HG03575 (cell line): ENCODE measurements at regions not wholly inside any gene's neighbourhood (a gene's known extent, or its start where the extent isn't known, plus 50 kb on each side); places are given as distances from the start of the nearest gene placed in this dataset.
"Not testable (repeated sequence)": the region's sequence is repeated elsewhere in the genome, so short reads cannot be mapped to it uniquely, and the experiment has no call there.

Source experiments
- ATAC-seq: cut with Tn5 transposase; IDR thresholded peaks from one replicate; pipeline ENCODE4 v1.9.1; 2021; ENCODE audit not compliant: unreplicated experiment, insufficient number of reproducible peaks, low FRiP score; ENCODE audit errors: extremely low read depth

DNA sequence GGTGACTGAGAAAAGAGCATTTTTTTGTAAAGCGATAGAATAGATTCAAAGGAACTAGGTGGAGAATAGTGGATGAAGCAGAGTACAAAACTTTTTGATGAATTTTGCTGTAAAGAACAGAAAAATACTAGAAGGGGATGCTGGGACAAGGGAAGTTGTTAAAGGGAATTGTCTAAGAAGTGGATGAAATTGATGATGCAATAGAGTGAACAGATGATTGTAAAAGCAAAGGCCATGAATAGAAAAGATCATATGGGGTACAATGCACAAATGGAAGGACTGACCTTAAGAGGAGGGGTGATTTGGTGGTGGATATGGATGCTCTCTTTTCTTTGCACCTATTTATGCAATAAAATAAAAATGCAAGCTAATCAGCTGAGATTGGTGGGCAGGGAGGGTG lies 262.7 kb upstream of the MAD2L1 start:
- no peak for ATAC-seq

DNA sequence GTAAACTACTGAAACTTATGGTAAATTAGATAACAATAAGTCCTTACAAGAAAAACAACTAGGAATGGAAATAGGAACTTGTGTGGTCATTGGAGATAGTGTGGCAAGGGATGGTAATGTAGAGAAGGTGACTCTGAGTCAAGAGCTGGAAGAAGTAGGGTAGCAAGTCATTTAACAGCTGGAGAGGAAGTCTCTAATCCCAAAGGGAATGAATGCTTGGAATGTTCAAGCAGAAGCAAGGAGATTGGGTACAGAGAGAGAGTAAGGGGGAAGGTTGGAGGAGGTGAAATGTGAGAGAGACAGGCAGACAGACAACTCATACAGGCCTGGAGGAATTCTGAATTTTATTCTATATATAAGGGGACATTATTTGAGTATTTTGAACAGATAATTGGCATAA lies 260.6 kb upstream of the MAD2L1 start:
- no peak for ATAC-seq

DNA sequence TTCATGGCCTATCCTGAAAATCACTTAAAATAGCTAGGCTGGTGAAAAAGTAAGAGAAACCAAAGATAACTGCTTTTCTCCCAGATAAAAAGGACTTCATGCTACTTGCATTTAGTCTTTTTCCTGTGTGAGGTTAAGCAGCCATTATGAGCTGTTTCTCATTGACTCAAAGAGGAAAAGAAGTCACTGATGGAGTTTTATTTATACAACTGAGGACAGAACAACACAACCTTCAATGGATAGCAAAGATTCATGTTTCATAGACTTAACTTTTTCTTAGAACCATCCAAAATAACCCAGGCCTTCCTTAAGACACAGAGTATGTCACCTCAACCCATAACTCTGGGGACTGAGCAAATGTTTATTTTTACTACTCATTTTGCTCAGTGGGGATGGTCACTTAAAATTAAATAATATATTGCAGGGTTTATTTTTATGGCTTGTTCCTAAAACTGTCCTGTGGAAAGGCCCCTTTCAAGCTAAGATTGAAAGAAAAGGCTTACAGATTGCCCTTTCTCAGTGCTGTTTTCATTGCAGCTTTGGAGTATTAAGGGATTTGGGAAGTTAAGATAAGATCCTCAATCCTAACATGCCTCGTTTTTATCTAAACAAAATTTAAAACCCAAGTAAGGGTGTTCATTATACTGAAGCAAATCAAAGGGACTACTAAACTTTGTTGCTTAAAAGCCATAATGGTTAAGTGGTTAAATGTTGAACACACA lies 252.6 kb upstream of the MAD2L1 start:
- no peak for ATAC-seq

DNA sequence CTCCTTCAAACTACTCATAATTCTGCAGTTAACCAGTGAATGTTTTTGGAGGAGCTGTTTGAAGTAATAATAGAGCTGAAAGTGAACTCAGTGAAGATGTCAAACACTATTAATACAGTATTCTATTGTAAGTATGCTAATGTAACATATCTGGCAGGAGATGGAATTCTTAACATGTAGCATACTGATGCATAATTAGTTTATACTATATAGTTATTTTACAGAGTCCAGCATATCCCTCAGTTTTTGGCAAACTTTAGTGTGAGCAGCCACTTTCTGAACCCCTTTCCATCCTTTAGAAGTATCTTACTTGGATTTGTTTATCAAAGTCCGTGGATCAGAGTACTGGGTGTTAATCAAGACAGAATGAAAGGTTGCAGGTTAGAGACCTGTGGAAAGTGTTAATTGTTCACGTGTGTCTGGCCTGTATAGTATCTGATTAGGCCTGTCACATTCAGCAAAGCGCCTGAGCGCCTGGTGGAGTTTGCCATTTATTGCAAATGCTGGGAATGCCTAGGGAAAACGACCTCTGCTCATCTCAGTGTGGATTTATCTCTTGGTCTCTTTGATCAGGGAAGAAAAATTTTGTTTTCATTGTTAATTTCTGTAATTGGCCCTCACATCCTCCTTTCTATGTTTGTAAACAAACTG lies 251.7 kb upstream of the MAD2L1 start:
- no peak for ATAC-seq

DNA sequence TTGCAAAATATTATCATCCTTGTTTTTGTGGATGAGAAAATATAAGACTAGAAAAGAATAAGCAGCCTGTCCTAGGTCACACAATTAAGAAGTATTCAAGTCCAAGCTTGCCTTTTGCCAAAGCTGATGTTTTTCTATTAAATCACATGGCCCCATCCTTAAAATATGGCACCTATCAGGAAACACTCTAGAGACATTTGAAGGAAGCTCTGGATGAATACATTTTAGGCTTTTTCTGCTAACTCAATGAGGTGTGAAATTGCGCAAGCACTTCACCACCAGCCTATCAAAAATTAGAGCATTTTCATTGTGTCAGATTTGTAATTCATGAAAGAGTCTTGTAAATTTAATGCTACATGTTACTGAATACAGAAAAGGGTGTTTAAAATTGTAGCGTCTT lies 251.1 kb upstream of the MAD2L1 start:
- ATAC-seq, result no peak

DNA sequence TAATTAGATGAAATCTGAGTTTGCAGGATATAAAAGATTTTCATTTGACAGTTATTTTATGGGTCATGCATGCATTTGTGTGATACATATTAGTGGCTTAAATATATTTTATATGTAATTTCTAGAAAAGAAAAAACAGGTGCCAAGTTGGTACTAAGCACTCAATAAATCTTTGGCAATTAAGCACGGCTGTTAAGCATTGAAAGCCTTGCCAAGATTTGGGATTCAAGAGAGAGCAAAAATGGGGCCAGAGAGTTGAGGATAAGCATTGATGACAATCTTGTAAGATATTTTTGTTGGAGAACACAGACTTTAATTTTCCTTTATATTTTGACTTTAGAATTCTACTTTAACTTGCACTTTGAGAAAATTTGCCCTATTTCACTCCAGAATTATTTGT lies 249.8 kb upstream of the MAD2L1 start:
- no peak for ATAC-seq

DNA sequence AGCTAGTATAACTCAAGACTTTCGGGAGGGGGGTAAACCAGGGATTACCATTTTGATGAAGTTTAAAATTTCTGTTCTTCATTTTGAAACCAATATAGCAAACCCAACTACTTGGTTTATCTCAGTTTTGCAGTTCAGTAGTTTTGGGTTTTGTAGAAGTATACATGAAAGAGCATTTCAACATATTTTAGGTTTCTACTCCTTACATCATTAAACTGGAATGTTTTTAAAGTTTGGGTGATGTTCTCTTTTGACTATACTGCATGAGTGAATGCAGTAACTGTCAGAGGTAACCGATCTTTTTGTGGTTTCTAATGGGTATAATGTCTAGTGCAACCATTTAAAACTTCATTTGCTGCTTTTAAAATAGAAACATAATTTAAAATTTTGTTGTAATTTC lies 248.3 kb upstream of the MAD2L1 start:
- ATAC-seq, result no peak

DNA sequence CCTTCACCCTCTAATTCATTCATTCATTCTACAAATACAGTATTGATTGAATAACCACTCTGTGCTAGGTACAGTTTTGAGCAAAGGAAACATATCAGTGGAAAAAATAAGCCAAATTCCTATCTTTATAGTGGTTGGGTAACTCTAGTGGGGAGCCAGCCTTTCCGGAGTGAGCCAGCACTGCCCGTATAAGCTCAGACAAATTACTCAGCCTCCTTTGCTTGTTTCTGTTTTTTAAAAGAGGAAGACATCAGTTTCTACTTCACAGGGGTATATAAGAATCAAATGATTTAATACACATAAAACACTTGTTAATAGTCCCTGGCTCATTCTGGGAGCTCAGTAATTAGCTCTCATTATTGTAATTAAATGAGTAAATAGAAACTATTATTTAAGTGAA lies 238.2 kb upstream of the MAD2L1 start:
- ATAC-seq, result no peak

DNA sequence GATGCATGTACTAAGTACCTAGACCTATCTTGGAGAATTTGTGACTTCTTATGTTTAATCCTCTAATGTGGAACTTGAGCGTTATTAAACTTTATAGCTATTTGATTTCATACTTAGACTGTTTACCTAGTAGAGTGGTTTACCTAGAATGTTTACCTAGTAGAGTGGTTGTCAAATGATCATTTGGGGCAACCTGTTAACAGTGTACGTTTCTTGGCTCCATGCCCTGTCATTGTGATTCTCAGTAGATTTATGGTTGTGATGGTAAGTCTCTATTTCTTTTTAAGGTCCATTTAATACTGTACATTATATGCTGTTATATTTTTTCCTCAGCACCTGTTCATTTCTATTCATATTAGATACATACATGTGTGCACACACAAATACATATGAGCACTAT lies 233.0 kb upstream of the MAD2L1 start:
- ATAC-seq, result no peak

DNA sequence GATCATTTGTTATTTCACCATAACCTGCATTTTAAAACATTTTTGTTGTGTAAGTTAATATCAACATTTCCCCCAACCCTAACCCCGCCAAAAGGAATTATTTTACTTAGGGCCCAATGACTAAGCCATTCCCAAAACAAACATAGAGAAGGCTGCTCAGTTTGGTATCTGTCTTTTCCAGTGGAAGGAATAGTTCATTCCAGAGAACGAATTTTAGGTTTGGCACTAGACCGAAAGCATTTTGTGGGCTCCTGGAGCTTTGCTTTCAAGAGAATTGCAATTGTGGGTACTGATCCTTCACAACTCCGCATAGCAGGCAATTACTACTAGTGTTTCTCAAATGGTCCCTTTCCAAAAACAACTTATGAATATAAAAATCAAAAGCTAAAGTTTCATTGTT lies 226.7 kb upstream of the MAD2L1 start:
- no peak for ATAC-seq

DNA sequence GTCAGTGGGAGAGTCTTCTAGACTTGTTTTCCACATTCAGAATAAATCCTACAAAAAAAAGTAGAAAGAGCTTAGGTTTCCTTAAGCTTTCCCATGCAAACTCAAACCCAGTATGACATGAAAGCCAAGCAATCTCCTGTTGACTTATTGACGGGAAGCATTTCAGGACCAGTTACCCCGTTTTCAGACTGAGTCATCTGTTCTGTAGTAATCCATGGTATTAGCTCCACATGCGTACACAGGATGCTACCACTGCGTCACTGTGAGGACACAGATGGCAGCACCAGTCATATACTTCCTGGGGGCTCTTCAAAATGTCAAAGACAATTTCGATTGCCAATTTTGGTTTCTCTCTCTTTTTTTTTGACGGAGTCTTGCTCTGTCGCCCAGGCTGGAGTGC lies 224.9 kb upstream of the MAD2L1 start:
- ATAC-seq, result no peak

DNA sequence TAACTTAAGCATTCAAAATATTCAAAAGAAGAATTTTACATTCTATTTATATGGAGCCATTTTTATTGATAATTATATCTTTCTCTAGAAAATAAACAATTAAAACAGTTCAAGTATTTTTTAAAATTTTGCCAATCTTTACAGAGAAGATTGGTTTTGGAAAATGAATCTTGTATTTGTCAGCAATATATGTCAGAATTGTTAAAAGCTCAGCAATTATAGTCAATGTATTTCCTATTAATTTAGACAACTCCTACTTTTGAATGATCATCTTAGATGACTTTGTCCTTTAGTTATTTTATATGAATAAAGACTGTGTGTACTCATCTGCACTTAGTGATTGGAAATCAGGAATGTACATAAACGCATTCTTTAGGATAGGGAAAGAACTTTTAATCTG lies 223.9 kb upstream of the MAD2L1 start:
- ATAC-seq, result no peak

DNA sequence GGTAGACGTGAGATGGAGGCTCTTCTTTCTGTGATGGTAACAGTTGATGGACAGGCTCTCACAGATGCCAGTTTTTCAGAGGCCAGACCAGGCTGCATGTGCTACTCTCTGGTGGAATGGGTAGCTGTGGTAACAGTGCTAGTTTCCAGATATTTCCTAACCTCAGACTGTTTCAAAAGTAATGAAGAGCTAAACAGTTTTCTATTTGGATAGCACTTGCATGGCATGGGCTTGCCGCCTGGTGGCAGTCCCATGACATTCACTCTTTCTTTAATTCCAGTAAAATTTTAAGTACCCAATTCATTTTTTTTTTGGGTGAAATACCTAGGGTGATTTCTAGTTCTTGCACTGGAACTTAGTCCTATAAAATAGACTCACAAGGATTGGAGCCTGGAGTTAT lies 220.2 kb upstream of the MAD2L1 start:
- ATAC-seq, result no peak

DNA sequence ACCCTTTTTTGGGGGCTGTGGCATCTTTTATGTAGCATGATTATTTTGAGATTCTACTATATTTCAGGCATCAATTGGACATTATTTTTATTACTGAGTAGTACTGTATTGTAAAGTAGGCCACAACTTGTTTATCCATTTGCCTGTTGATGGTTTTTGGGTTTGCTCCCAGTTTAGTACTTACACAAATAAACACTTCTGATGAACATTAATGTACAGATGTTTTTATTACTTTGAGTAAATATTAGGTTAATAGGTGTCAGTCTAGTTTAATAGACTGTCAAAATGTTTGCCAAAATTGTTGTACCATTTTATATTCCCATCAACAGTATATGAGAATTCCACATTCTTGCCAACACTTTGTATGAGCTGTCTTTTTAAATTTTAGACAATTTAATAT lies 214.9 kb upstream of the MAD2L1 start:
- ATAC-seq, result no peak

DNA sequence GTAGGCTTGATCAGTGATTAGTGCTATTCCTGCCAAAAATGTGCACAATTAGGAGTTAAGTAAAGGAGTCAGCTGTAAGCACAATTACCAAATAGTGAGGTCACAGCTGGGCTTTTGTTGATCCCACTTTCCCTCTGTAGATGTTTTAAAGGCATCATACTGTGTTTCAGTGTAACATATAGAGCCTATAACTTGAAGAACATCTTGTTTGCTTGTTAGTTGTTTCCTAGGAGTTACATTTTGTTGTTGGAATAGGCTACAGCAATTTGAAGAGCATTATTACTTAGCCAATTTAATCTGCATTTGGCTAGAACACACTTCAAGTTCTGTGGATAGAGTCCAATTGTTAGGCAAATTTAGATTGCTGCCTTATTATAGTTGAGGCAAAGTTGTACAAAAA lies 210.7 kb upstream of the MAD2L1 start:
- ATAC-seq, result no peak

DNA sequence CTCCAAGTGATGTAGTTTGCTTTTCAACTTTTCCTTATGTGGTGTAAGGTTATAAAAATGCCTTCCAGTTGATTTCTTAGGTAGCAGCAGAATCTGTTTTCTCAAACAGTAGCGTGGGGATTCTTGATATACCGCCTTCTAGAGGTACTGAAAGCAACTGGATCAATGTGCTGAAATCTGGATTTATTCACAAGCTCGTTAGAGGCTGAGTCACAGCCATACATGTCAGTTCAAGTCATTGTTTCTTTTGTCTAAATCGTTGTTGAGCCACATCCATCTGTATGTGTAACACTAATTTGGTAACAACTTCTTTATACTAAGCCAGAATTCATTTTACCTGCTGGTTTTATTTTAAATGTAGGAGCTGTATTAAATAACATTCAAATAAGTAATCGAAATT lies 200.0 kb upstream of the MAD2L1 start:
- no peak for ATAC-seq

DNA sequence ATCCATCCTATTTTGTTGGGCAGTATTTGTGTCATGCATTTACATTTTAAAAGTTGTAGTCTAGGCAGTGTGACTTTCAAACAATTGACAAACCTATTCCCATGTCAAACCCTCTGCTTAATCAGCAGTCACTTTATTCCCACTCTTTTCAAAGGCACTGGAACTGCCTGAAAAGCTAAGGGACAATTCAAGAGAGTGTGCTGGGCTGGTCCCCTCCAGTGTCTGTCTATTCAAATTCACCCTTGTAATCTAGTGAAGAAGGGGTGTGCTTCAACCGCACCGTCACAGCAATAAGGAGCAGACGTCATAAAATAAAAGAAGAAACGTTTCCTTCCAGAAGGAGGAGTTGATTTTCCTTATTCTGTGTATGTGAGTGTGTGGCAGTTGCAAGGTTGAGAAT lies 197.0 kb upstream of the MAD2L1 start:
- ATAC-seq, result no peak

DNA sequence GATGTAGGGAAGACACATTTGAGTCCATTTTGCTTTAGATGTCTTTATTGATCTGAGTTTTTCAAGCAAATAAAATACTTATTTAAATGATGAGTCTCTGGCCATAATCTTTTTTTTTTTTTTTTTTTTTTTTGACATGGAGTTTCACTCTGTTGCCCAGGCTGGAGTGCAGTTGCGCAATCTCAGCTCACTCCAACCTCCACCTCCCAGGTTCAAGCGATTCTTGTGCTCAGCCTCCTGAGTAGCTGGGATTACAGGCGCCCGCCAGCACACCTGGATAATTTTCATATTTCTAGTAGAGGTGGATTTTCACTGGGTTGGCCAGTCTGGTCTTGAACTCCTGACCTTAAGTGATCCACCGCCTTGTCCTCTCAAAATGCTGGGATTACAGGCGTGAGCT lies 194.5 kb upstream of the MAD2L1 start:
- ATAC-seq, result no peak

DNA sequence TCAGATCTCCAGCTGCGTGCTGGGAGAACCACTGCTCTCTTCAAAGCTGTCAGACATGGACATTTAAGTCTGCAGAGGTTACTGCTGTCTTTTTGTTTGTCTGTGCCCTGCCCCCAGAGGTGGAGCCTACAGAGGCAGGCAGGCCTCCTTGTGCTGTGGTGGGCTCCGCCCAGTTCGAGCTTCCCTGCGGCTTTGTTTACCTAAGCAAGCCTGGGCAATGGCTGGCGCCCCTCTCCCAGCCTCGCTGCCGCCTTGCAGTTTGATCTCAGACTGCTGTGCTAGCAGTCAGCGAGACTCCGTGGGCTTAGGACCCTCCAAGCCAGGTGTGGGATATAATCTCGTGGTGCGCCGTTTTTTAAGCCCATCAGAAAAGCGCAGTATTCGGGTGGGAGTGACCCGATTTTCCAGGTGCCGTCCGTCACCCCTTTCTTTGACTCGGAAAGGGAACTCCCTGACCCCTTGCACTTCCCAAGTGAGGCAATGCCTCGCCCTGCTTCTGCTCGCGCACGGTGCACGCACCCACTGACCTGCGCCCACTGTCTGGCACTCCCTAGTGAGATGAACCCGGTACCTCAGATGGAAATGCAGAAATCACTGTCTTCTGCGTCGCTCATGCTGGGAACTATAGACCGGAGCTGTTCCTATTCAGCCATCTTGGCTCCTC lies 189.6 kb upstream of the MAD2L1 start:
- ATAC-seq, result not testable (repeated sequence)

DNA sequence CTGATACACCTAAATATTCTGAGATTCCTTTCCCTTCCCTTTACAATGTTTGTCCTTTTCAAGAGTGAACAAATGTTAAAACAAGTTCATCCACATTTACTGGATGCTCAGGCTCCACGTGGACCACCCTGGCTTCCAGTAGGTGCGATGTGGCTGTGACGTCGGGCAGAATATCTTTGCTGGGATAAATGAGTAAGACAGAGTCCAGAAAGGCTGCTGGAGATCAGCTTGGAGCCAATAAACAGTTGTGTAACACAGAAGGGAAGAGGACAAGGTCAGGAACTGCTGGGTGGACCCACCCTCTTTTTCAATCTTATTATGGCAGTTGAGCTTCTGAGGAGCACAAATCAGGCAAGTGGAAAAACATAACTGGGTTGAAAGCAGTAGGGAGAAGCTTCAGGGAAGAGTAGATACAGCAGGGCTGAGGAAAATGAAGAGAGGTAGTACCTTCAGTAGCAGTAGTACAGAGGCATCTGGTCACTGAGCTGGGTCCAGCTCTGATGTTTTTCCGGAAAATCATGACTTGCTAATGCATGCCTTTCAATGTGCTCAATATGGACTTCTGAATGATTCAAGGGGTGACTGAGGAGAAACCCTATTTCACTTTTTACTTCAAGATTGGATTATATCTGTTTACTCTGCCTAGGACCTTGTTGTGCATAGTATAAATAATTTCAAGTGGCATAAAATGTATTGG lies 171.8 kb upstream of the MAD2L1 start:
- no peak for ATAC-seq
